Tongue (tissue), 1 donor: ENCODE measurements at regions not wholly inside any gene's neighbourhood (a gene's known extent, or its start where the extent isn't known, plus 50 kb on each side); places are given as distances from the start of the nearest gene placed in this dataset.
"Not testable (repeated sequence)": the region's sequence is repeated elsewhere in the genome, so short reads cannot be mapped to it uniquely, and the experiment has no call there.

Experiments used
- DNase-seq: peaks from one replicate; pipeline ENCODE4 v3.0.0-alpha.2; 2015

DNA sequence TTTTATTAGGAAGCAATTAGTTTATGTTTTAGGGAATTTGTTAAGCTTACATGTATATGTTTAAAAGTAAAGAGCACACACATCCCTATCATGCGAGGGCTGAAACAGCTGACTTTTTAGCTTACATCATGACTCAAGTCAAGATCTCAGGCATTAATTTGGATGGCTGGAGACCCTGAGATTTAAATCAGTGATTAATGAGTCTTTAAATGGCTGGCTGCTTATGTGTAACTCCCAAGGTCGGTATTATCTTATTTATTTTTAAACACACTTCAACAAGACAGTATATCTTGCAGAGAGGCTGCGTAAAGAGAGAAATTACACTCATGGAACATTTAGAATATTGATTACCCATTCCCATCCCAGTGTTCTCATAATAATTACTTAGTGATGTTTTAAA lies 169.4 kb downstream of the KBTBD8 start:
- DNase-seq = no peak

DNA sequence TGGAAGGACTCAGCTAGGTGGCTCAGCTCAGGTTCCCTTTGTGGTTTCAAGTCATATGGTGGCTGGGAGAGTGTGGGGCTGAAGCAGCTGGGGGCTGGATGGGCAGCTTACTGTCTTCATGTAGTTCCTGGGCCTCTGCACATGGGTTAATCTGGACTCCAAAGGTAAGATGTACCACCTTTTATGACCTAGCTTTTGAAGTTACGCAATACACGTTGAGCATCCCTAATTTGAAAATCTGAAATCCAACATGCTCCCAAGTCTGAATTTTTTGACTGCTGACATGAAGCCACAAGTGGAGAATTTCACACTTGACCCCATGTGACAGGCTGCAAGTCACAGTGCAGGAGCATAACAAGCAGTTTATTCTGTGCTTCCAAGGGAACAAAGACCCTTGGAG lies 173.7 kb downstream of the KBTBD8 start:
- DNase-seq = peak; percentile 7

DNA sequence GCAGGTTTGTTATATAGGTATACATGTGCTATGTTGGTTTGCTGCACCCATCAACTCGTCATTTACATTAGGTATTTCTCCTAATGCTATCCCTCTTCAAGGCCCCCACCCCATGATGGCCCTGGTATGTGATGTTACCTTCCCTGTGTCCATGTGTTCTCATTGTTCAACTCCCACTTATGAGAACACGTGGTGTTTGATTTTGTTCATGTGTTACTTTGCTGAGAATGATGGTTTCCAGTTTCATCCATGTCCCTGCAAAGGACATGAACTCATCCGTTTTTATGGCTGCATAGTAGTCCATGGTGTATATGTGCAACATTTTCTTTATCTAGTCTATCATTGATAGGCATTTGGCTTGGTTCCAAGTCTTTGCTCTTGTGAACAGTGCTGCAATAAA lies 175.0 kb downstream of the KBTBD8 start:
- not testable (repeated sequence) for DNase-seq

DNA sequence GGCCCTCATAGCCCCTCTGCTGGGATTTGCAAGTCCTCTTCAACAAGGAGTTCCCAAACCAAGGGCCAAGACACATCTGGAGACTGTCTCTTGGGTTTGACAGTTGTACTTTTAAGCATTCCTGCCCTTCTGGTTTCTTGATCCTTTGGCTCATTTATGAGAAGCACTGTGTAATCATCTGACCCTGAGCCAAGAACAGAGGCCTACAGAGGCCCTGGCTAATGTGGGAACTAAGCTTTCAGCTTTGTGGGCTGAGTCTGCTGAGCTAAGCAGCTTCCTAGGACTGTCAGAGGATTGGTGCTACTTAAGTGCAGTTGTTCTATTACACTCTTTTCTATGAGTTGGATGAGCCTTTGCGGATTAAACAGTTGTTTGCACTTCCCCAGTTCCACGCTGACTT lies 178.3 kb downstream of the KBTBD8 start:
- peak; percentile 67 for DNase-seq

DNA sequence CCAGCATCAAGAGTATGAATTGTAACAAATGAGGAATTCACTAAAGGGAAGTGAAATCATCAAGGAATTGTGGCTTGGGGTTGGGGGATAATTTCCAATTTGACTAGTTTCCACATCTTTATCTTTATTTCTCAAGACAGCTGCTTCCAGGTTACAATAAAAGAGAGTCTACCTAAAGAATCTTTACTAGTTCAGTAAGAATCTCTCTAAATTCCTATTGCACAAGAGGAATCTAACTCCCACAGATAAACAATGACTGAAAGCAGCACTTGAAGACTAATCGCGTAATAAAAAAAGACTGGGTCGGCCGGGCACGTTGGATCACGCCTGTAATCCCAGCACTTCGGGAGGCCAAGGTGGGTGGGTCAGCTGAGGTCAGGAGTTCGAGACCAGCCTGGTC lies 194.4 kb downstream of the KBTBD8 start:
- no peak for DNase-seq

DNA sequence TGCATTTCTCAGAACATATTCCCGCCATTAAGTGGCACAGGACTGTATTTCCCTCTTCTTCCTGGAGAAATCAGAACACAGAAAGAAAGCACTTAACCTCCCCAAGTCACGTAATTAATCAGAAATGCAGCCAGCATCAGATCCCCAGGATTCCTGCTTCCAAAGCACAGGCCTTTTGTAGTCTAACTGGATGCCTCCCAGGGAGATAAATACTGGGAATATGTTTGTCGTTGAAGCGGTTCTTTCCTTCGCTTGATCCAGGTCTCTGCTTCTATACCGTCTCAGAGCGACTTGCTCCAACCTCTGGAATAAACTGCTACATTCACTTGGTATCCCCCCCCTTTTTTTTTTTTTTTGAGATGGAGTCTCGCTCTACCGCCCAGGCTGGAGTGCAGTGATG lies 198.6 kb downstream of the KBTBD8 start:
- no peak for DNase-seq

DNA sequence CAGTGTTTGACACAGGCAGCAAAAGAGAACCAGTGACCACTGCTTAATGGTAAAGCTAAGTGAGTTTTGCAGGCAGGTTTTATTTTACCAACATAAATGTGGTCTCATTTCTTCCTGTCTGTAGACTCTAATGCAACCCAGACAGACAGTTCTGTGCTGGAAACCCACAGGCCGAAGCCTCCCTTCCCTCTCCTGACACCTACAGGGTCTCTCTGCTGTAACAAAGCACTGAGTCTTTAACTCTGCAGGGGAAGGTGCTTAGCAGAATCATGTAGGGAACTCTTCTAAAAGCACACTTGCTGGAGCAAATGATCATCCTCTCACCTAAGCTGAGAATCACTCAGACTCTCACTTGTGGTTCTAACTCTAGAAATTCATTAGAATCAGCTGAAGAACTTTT lies 200.3 kb downstream of the KBTBD8 start:
- DNase-seq = no peak

DNA sequence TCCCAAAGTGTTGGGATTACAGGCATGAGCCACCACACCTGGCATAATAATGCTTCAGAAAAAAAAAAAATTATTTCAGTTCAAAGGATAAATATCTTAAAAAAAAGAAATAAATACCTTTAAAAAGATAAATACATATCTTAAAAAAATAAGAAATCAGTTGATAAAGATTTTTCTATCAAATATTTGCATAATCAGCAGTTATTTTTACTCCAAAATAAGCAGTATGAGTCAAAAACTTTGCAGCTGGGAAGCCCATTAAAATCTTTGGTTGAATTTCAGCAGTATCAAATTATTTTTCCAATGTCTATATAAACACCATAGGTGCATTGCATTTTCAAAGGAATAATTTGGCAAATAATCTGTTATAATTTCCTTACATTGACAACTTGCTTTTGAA lies 202.5 kb downstream of the KBTBD8 start:
- DNase-seq = no peak

DNA sequence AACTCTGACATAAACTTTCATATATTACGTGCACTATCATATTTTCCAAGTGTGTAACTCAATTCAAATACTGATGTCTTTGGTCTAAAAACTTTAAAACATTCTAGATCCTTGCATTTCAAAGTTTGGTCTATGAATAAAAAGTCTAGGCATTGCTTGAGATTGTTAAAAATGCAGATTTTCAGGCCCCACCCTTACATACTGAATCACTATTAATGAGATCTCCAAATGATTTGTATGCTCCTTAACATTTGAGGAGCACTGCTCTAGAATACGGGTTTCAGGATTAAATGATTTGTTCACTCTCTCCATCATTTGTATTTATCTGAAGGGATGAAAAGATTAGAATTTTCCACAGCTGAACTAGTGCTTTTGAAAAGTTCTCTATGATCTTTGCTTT lies 202.9 kb downstream of the KBTBD8 start:
- DNase-seq = no peak

DNA sequence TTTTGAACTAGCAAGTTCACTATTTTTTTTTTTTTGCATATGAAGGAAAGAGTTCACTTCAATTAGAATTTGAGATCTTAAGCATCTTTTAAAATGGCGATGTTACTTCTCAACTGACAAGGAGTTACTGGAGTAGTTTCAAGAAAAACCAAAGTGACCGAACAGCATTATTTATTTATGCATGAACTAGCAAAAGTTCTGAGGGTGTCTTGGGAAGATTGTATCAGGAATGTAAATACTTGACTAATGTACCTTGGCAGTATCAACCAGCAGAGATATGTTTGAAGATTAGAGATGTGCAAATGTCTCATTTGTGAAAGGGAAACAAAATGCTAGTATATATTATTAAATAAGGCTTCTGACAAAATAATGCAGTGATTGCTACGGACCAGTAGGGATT lies 203.9 kb downstream of the KBTBD8 start:
- no peak for DNase-seq

DNA sequence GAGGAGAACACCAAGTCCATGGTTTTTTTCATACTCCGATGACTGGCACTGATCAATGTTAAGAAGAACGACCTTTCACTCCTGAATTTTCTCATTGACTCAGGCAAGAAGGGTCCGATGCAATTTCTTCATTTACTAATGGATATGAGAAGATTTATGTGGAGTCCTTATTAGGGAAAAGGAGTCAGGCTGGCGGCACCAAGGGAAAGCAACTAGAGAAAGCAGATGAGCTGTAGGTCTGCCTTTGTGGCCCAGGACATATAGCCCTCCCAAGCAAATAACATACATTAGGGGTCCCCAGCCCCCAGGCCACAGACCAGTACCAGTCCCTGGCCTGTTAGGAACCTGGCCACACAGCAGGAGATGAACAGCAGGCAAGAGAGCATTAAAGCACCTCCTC lies 206.8 kb downstream of the KBTBD8 start:
- no peak for DNase-seq

DNA sequence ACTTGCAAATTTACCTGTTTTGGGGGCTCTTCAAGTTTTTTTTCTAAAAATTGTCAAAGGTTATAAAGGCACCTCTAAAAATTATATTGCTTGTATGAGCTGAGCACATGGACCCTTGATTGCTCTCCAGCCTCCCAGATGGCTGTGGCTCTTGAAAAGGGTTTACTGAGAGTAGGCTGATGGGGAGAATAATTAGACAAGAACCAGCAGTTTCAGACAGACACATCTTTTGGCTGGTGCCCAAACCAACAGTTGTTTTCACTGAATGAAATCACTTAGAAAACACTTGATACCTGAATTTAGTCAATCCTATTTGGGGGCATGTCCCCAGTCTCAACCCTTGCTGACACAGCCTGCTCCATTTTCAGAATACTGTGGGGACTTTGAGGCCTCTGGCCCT lies 217.6 kb downstream of the KBTBD8 start:
- peak; percentile 10 for DNase-seq

DNA sequence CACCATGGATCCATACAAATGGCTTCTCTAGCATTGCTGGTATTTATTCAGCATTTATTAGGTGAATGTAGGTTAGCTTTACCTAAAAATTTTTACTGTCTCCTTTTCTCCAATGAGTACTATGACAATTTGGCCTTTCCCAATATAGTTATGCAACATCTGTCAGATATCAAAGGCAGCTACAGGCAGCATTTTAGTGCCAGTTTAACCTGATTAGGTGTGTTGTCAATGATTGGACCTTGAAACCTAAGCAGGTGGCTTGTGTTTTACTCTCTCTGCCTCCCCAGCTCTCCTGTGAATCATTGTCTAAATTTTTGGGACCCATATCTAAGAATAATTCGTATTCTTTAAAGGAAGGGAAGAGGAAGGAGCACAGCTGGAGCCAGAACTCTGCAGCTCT lies 228.9 kb downstream of the KBTBD8 start:
- DNase-seq = no peak

DNA sequence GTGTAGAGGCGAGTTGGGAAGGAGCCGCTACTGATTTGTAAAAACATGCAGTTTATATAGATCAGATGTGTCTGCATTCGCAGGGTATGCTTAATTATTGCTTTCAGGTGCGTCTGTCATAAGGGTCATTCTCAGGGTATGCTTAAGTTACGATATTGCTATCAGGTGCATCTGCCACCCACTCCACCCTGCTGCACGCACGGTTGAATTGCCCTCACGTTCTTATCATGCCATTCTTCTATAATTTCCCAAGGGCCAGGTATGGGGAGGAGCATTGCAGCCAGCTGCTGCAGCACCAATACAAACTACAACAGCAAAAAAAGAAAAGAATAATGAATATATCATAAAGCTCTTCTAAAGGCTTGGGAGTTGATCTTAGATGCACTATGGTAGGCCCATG lies 230.0 kb downstream of the KBTBD8 start:
- no peak for DNase-seq

DNA sequence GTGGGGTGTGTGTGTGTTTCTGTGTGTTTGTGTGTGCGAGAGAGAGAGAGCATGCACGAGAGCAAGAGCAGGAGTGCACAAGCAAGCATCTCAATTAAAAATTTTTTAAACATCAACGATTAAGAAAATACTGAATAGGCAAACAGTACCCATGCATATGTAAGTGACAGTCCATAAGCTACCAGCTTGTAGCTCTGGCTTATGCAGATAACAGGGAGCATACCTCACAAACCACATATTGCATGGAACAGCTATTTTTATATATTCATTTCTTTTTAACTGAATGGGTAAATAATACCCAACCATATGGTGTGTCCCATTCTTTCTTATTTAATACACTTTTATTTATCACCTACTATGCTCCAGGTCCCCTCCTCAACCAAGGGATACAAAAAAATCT lies 234.5 kb downstream of the KBTBD8 start:
- DNase-seq = no peak

DNA sequence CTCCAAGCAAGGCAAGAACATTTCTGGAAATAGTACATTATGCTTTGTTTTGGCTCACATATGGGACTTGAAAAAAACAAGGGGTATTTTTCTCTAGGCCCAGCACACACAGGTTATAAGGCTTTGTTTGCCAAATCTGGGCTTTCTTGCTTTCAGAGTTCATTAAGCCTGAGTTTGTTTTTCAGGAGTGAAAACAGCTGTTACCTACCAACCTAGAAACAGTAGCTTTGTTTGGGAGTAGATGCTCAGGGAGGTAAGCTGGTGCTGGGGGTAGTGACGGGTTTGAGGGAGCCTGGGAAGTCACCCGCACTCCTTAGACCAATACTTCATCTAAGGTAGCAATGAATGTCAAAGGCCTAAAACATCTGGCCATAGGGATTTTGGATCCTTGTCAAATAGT lies 241.2 kb downstream of the KBTBD8 start:
- DNase-seq = no peak

DNA sequence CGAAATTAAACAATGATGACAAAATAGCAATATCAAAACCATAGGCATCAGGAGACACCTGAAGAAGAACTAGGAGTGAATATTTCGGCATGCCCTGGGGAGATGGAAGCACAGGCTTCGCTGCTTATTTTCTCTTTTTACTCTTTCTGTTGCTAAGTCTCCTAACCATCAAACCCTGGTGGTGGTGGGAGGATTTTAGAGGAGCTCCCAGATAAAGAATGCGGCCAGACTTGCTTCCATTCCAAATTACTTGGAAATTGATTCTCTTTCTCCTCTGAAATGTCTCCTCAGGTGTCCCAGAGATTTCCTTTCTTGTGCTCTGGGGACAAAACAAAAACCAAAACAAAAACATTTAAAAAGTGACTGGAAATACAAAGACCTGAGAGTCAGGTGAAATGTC lies 243.0 kb downstream of the KBTBD8 start:
- DNase-seq = no peak

DNA sequence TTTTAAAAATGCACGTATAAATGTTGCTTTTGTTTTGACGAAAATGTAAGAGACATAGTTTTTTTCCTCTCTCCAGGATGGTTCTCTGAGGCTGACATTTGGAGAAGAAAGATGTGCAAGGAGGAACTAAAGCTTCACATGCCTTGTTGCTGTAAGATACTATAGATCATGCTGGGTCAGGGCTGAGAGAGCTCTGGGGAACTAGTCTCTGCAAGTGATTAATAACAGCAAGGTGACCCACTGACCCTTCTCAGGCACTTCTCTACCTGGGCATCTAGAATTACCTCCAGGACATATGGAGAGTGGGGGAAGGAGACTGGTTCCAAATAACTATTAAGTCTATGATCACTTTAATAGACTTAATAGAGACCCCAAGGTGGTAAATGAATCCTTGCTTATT lies 246.0 kb downstream of the KBTBD8 start:
- no peak for DNase-seq

DNA sequence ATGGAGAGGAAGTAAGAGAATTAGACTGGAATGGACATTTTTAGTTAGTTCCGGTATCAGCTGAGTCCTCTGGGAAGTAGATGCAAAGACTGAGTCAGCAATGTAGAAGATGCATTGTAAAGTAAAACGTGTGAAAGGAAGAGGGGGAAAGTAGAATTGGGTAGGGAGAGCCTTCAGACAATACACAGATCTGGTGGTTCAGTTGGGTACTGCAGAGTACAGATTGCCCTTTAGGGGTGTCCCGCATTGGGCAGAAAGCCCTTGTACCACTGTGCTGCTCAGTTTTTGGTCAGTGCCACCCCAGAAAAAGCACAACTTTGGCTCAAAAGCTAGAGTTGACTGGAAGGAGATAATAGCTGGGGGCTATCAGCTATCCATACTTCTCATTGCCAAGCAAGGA lies 247.4 kb downstream of the KBTBD8 start:
- DNase-seq = no peak

DNA sequence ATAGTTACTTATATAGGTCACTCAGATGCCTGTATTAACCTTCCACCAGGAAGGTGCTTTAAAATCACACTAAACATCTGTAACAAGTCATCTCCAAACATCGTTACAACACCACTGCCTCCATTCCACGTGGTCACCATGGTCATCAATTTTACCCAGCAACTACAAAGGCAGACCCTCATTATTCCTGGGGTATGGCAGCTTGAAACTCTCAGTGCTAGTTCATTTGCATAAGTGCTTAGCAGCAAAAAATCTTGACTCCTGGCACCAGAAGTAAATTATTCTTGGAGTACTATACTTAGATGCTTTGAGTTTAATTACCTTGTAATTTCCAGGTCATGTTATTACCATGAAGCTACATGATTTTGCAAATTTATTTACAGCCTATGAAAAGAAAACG lies 250.6 kb downstream of the KBTBD8 start:
- no peak for DNase-seq

DNA sequence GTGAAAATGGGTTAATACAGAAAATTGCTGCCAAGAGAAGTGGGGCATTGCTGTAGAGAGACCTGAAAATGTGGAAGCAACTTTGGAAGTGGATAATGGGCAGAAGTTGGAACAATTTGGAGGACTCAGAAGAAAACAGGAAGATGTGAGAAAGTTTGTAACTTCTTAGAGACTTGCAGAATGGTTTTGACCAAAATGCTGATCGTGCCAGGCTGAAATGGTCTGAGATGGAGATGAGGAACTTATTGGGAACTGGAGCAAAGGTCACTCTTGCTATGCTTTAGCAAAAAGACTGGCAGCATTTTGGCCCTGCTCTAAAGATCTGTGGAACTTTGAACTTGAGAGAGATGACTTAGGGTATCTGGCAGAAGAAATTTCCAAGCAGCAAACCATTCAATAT lies 254.8 kb downstream of the KBTBD8 start:
- not testable (repeated sequence) for DNase-seq

DNA sequence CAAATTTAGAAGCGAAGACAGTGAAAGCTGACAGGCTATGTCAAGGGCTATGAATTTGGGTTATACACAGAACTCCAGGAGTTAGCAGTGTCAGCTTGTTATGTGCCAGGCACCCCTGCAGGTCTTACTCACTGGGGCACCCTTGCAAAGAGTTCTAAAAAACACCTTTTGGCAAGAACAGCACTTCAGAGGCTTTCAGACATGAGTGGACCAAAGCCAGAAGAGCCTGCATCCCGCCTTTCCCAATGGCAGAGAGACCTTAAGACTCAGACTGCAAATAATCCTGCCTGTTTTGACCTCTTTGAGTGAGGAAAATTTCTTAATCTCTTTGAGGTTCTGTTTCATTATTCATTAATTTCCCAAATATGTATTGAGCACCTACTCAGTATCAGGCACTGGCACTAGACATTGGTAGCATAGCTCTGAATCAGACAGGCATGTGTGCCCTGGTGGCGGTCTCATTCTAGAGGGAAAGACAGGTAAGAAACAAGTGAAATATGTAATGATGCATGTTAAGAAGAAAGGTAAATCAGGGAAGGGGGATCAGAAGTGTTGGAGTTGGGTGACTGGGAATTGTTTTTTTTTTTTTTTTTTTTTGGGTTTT lies 280.0 kb downstream of the KBTBD8 start:
- no peak for DNase-seq

DNA sequence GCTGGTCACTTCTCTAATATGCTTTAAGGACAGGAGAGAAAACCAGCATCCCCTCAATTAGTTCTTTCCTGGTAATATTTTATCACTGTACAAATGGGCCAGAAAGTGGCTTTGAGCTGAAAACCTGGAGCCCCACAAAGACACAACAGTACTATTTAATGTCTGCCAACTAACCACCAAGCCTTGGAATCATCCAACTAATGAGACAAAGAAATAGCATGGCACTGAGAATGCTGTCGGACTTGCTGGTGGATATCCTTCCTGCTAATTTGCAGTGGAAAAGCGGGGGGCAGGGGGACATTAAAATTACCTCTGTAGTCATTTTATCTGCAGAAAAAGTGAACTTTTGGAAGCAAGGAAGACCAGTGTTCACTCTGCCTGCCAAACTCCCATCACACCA lies 288.5 kb downstream of the KBTBD8 start:
- DNase-seq = no peak

DNA sequence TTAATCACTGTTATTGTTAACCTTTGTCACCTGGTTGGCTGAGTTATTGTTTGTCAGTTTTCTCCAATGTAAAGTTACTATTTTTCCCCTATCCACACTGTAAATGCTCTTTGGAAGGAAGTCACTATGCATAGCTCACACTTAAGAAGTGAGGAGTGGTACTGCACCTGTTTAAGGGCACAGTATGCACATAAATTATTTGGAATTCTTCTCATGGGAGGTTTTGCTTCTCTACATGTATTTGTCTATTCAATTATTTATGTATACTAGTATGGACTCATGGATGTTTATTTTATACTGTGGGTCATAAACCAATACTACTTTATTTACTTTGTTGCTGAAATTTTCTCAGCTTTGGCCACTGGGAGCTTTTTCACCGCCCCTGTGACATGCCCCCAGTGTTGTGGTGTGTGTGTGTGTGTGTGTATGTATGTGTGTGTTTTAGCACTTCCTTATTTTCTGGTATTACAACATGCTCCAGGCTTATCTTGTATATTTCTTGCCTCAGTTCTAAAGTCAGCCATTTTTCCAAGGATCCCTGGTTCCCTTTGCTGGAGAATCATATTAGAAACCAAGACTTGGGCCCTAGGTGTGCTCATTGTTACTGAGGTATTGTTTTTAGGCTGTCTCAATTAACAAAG lies 290.5 kb downstream of the KBTBD8 start:
- DNase-seq = no peak

DNA sequence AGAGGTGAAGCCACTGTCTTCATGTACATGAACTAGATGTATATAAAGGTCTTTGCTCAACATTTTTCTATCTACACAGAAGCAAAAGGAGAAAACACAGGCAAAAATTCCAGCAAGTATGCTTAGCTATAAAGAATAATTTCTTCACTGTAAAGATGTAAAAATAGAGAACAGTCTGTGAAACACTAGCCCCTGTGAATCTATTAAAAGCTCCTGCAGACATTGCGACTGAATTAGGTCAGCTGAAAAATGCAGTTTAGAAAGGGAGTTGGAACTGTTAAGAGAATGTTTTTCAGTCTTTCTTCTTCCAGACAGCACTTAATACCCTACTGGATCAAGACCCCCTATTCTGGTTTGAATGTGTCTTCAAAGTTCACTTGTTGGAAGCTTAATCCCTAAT lies 291.5 kb downstream of the KBTBD8 start:
- DNase-seq = peak; percentile 10
